H9 (cell line): ENCODE measurements at regions not wholly inside any gene's neighbourhood (a gene's known extent, or its start where the extent isn't known, plus 50 kb on each side); places are given as distances from the start of the nearest gene placed in this dataset.

Experiments used
- DNase-seq: peaks from one replicate; pipeline ENCODE4 v3.0.0-alpha.2; 2017
- H2AFZ ChIP-seq: one replicate; pipeline ENCODE4 v1.6.1; 2013; ENCODE audit warnings: mild to moderate bottlenecking, low read length, control low read depth, moderate library complexity
- H2AK5ac ChIP-seq: 2 replicates; pipeline ENCODE4 v1.6.1; 2013; ENCODE audit warnings: low read length, control low read depth, mixed read lengths; ENCODE audit not compliant: insufficient read length
- H2BK120ac ChIP-seq: one replicate; pipeline ENCODE4 v1.6.1; 2013; ENCODE audit warnings: low read depth, mild to moderate bottlenecking, low read length, control low read depth, inconsistent platforms; ENCODE audit not compliant: poor library complexity, severe bottlenecking
- H2BK12ac ChIP-seq: 2 replicates; pipeline ENCODE4 v1.6.1; 2013; ENCODE audit warnings: low read length, control low read depth, mixed read lengths, low read depth; ENCODE audit not compliant: insufficient read length
- H2BK15ac ChIP-seq: 2 replicates; pipeline ENCODE4 v1.6.1; 2013; ENCODE audit warnings: low read depth, low read length, control low read depth
- H2BK20ac ChIP-seq: one replicate; pipeline ENCODE4 v1.6.1; 2013; ENCODE audit warnings: low read depth, mild to moderate bottlenecking, low read length, control low read depth, inconsistent platforms; ENCODE audit not compliant: poor library complexity, severe bottlenecking
- H2BK5ac ChIP-seq: 2 replicates; pipeline ENCODE4 v1.6.1; 2013; ENCODE audit warnings: low read length, control low read depth, mixed read lengths; ENCODE audit not compliant: insufficient read length
- H3K14ac ChIP-seq: 2 replicates; pipeline ENCODE4 v1.6.1; 2013; ENCODE audit warnings: low read length, control low read depth; ENCODE audit not compliant: insufficient read depth
- H3K18ac ChIP-seq: 2 replicates; pipeline ENCODE4 v1.6.1; 2013; ENCODE audit warnings: low read depth, mild to moderate bottlenecking, mixed read lengths, low read length, control low read depth; ENCODE audit not compliant: insufficient read length
- H3K23ac ChIP-seq: 2 replicates; pipeline ENCODE4 v1.6.1; 2013; ENCODE audit warnings: low read length, control low read depth, mixed read lengths, low read depth; ENCODE audit not compliant: insufficient read length
- H3K23me2 ChIP-seq: 2 replicates; pipeline ENCODE4 v1.6.1; 2013; ENCODE audit warnings: low read depth, mild to moderate bottlenecking, mixed read lengths, low read length, control low read depth; ENCODE audit not compliant: insufficient read length, poor library complexity, severe bottlenecking
- H3K27ac ChIP-seq: 2 replicates; pipeline ENCODE4 v1.5.1; 2013; ENCODE audit warnings: low read length, control low read depth, mixed read lengths, low read depth; ENCODE audit not compliant: insufficient read length
- H3K27me3 ChIP-seq: 2 replicates; pipeline ENCODE4 v1.6.1; 2013; ENCODE audit warnings: low read length, control low read depth, inconsistent platforms; ENCODE audit not compliant: insufficient read depth
- H3K4ac ChIP-seq: 2 replicates; pipeline ENCODE4 v1.6.1; 2013; ENCODE audit warnings: low read depth, mild to moderate bottlenecking, control low read depth, inconsistent platforms, low read length, moderate library complexity
- H3K4me1 ChIP-seq: 2 replicates; pipeline ENCODE4 v1.6.1; 2013; ENCODE audit warnings: low read length, control low read depth, inconsistent platforms; ENCODE audit not compliant: insufficient read depth
- H3K4me2 ChIP-seq: 2 replicates; pipeline ENCODE4 v1.6.1; 2013; ENCODE audit warnings: low read length, control low read depth, mixed read lengths; ENCODE audit not compliant: insufficient read length, insufficient read depth
- H3K56ac ChIP-seq: 2 replicates; pipeline ENCODE4 v1.6.1; 2013; ENCODE audit warnings: low read depth, mild to moderate bottlenecking, mixed read lengths, low read length, control low read depth; ENCODE audit not compliant: insufficient read length
- H3K79me1 ChIP-seq: 2 replicates; pipeline ENCODE4 v1.6.1; 2013; ENCODE audit warnings: low read depth, mild to moderate bottlenecking, moderate library complexity, low read length, control low read depth, inconsistent platforms; ENCODE audit not compliant: insufficient read depth, poor library complexity, severe bottlenecking
- H3K79me2 ChIP-seq: 2 replicates; pipeline ENCODE4 v1.6.1; 2013; ENCODE audit warnings: low read length, control low read depth, inconsistent platforms; ENCODE audit not compliant: insufficient read depth
- H3K9ac ChIP-seq: 2 replicates; pipeline ENCODE4 v1.6.1; 2013; ENCODE audit warnings: low read length, control low read depth, mixed read lengths; ENCODE audit not compliant: insufficient read length; ENCODE audit errors: extremely low read depth
- H3K9me3 ChIP-seq: one replicate; pipeline ENCODE4 v1.6.1; 2013; ENCODE audit warnings: low read depth, low read length, inconsistent platforms; ENCODE audit not compliant: control insufficient read depth
- H3T11ph ChIP-seq: one replicate; pipeline ENCODE4 v1.6.1; 2013; ENCODE audit warnings: mild to moderate bottlenecking, low read length, control low read depth, inconsistent platforms
- H4K20me1 ChIP-seq: one replicate; pipeline ENCODE4 v1.6.1; 2013; ENCODE audit not compliant: control insufficient read depth, insufficient read length, insufficient read depth
- H4K5ac ChIP-seq: 2 replicates; pipeline ENCODE4 v1.6.1; 2013; ENCODE audit warnings: low read depth, mild to moderate bottlenecking, mixed read lengths, low read length, control low read depth; ENCODE audit not compliant: insufficient read length
- H4K8ac ChIP-seq: replicated peaks from 2 replicates; pipeline ENCODE4 v1.6.1; 2013; ENCODE audit warnings: low read length, control low read depth, mixed read lengths, low read depth; ENCODE audit not compliant: insufficient read length
- H4K91ac ChIP-seq: 2 replicates; pipeline ENCODE4 v1.6.1; 2013; ENCODE audit warnings: low read depth, mild to moderate bottlenecking, moderate library complexity, mixed read lengths, low read length, control low read depth; ENCODE audit not compliant: insufficient read length
- H3K27ac Mint-ChIP-seq, 3 experiments: 2 replicates in 2 of 3; 3 replicates in 1 of 3; pipeline ENCODE4 v1.8.0; 2020 to 2021; ENCODE audit warnings: mixed read lengths in 3 of 3, mild to moderate bottlenecking in 1 of 3, moderate library complexity in 1 of 3
- H3K27me3 Mint-ChIP-seq: 2 replicates; pipeline ENCODE4 v1.8.0; 2021; ENCODE audit warnings: low read depth, mild to moderate bottlenecking, moderate library complexity, mixed read lengths
- H3K36me3 Mint-ChIP-seq, 3 experiments: 2 replicates in 2 of 3; 3 replicates in 1 of 3; pipeline ENCODE4 v1.8.0; 2020 to 2021; ENCODE audit warnings: low read depth in 3 of 3, mixed read lengths in 3 of 3; ENCODE audit not compliant: insufficient read depth in 1 of 3
- H3K4me1 Mint-ChIP-seq, 2 experiments: 2 replicates each; pipeline ENCODE4 v1.8.0; 2020; ENCODE audit warnings: mixed read lengths in 2 of 2
- H3K4me3 Mint-ChIP-seq, 2 experiments: 2 replicates in 1 of 2; 3 replicates in 1 of 2; pipeline ENCODE4 v1.8.0; 2020 to 2021; ENCODE audit warnings: mild to moderate bottlenecking in 2 of 2, mixed read lengths in 2 of 2, moderate library complexity in 1 of 2
- H3K9me3 Mint-ChIP-seq, 2 experiments: 2 replicates in 1 of 2; 3 replicates in 1 of 2; pipeline ENCODE4 v1.8.0; 2020; ENCODE audit warnings: mild to moderate bottlenecking in 2 of 2, mixed read lengths in 2 of 2, moderate library complexity in 1 of 2
- CTCF ChIP-seq: fragments of 200-600 bp; sonication (generic); conservative IDR thresholded peaks from 3 replicates; pipeline ENCODE4 v1.8.0; 2021; ENCODE audit warnings: antibody characterized with exemption, mild to moderate bottlenecking
- WGBS: extraction: QIAGEN DNeasy Blood & Tissue Kit; methylation state at CpG from one replicate; pipeline ENCODE4 v1.1.7; 2013; ENCODE audit warnings: missing lambda C conversion rate, low lambda C conversion rate, mixed read lengths; ENCODE audit not compliant: insufficient read length; ENCODE audit errors: extremely low coverage; 5-methylcytosine and 5-hydroxymethylcytosine counted together

DNA sequence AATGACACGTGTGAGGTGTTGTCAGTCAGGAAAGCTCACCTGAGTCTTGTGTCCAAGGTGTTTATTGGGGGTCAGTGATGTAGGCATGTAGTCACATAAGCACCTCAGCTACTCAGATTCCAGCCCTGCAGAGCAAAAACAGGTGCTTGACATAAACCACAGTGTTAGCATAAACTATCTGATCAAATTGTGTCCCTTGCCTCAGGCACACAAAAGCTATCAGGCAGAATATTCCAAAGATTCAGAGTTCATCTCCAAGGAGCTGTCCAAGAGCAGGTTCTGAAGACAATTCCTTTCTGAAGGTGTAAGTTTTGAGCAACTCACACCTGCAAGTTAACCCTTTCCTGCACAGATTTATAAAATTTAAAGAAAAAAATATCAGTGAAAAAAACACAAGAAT is 102.2 kb upstream of the ITGA1 start:
- Mint-ChIP-seq H3K4me3 (no peak overlapping the region), H3K27me3 (no peaks in the 10 kb centered on the region), H3K4me1 (peaks cover 11 to 18% of the 10 kb centered on the region in 2 experiments), H3K9me3 (no peaks in the 10 kb centered on the region; a peak in 1 of 5 replicates), H3K36me3 (no peaks in the 10 kb centered on the region), H3K27ac (no peak overlapping the region)
- Histone ChIP-seq H2BK120ac (no peak overlapping the region), H3T11ph (no peak overlapping the region), H3K23ac (no peak overlapping the region), H3K14ac (no peak overlapping the region), H4K8ac (no peak overlapping the region), H3K9me3 (no peaks in the 10 kb centered on the region), H3K4me1 (peaks cover 2% of the 10 kb centered on the region; the same call in 1 of the 2 replicates), H3K18ac (no peak overlapping the region), H2BK5ac (no peak overlapping the region), H3K27ac (no peak overlapping the region), H4K20me1 (no peaks in the 10 kb centered on the region), H3K23me2 (no peaks in the 10 kb centered on the region), H2BK15ac (no peak overlapping the region), H3K79me1 (no peaks in the 10 kb centered on the region), H3K4me2 (no peak overlapping the region), H3K79me2 (no peaks in the 10 kb centered on the region), H2AK5ac (no peak overlapping the region), H2AFZ (no peak overlapping the region), H2BK12ac (no peak overlapping the region), H3K4ac (no peak overlapping the region), H2BK20ac (no peak overlapping the region), H3K27me3 (no peaks in the 10 kb centered on the region), H4K5ac (no peak overlapping the region), H3K9ac (no peak overlapping the region), H3K56ac (no peak overlapping the region), H4K91ac (no peak overlapping the region)
- DNase-seq = no peak
- no peak for TF ChIP-seq CTCF
- WGBS = no CpG with 5 or more reads among the region's 1 CpG
